A673 (cell line): ENCODE measurements at regions not wholly inside any gene's neighbourhood (a gene's known extent, or its start where the extent isn't known, plus 50 kb on each side); places are given as distances from the start of the nearest gene placed in this dataset.

Experiments used
- CTCF ChIP-seq: fragments of 300-800, 200-600 bp; sonication (generic); conservative IDR thresholded peaks from 2 replicates; pipeline ENCODE4 v1.5.1; 2017; ENCODE audit warnings: low read depth, mild to moderate bottlenecking, antibody characterized with exemption, low read length, moderate library complexity, mixed read lengths
- EZH2 ChIP-seq: fragments of 200-600 bp; sonication (generic); IDR thresholded peaks from 2 replicates; pipeline ENCODE4 v1.6.1; 2017; ENCODE audit warnings: borderline replicate concordance, low read depth, mild to moderate bottlenecking, mixed read lengths, antibody characterized with exemption, low read length; ENCODE audit not compliant: poor library complexity, severe bottlenecking

- TF ChIP-seq CTCF (no peak), EZH2 (no peak)
These were observed 182.0 kb downstream of the CHST1 start for GRCh38 chr11:45483416-45483815.
